ENCODE measurements at regions not wholly inside any gene's neighbourhood (a gene's known extent, or its start where the extent isn't known, plus 50 kb on each side); places are given as distances from the start of the nearest gene placed in this dataset.

DNA sequence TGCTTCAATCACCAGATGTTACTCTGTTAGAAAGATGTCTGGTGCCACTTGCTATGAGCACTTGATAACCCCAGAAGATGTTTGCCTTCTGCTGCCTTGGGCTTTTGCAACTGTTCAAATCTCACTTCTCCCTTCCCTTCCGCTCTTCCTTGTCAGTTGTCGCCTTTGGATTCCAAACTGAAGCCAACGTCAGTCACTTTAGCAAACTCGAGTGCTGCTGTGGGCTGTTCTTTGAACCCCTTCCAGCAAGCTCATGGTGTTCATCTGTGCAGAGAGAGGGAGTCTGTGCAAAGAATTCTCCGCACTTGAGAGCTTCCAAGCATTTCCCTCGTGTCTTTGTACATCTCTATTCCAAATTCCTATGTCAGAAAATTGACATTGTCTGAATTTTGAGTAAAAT, 879.4 kb downstream of the CDH11 start:
- no peak for TF ChIP-seq EZH2 (IDR thresholded peaks at IDR 0.05; ENCODE audit: borderline replicate concordance, control insufficient read depth, low read depth, low read length)
- TF ChIP-seq TBL1XR1 (IDR thresholded peaks at IDR 0.05; ENCODE audit: low read depth, low read length), result no peak
- no peak for TF ChIP-seq HDAC6 (IDR thresholded peaks at IDR 0.05; ENCODE audit: unreplicated experiment)
- TF ChIP-seq, protein P1, sequence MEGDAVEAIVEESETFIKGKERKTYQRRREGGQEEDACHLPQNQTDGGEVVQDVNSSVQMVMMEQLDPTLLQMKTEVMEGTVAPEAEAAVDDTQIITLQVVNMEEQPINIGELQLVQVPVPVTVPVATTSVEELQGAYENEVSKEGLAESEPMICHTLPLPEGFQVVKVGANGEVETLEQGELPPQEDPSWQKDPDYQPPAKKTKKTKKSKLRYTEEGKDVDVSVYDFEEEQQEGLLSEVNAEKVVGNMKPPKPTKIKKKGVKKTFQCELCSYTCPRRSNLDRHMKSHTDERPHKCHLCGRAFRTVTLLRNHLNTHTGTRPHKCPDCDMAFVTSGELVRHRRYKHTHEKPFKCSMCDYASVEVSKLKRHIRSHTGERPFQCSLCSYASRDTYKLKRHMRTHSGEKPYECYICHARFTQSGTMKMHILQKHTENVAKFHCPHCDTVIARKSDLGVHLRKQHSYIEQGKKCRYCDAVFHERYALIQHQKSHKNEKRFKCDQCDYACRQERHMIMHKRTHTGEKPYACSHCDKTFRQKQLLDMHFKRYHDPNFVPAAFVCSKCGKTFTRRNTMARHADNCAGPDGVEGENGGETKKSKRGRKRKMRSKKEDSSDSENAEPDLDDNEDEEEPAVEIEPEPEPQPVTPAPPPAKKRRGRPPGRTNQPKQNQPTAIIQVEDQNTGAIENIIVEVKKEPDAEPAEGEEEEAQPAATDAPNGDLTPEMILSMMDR (IDR thresholded peaks at IDR 0.05 in 2 of 3, conservative IDR thresholded peaks at IDR 0.05 in 1 of 3; ENCODE audit: control insufficient read depth in 2 of 3, extremely low read depth in 1 of 3, insufficient read depth in 1 of 3, low read depth in 3 of 3, low read length in 3 of 3), result no peak
- no peak for TF ChIP-seq POLR2A (IDR thresholded peaks at IDR 0.05; ENCODE audit: low read depth, low read length)
- no peak for TF ChIP-seq EGR1 (IDR thresholded peaks at IDR 0.05; ENCODE audit: borderline replicate concordance in 1 of 2, low read depth in 2 of 2, low read length in 2 of 2)
- TF ChIP-seq, protein P2, sequence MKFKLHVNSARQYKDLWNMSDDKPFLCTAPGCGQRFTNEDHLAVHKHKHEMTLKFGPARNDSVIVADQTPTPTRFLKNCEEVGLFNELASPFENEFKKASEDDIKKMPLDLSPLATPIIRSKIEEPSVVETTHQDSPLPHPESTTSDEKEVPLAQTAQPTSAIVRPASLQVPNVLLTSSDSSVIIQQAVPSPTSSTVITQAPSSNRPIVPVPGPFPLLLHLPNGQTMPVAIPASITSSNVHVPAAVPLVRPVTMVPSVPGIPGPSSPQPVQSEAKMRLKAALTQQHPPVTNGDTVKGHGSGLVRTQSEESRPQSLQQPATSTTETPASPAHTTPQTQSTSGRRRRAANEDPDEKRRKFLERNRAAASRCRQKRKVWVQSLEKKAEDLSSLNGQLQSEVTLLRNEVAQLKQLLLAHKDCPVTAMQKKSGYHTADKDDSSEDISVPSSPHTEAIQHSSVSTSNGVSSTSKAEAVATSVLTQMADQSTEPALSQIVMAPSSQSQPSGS (IDR thresholded peaks at IDR 0.05; ENCODE audit: low read length), result no peak
- no peak for TF ChIP-seq PAX5 (IDR thresholded peaks at IDR 0.05; ENCODE audit: borderline replicate concordance, low read depth, low read length)
- TF ChIP-seq, protein P3, sequence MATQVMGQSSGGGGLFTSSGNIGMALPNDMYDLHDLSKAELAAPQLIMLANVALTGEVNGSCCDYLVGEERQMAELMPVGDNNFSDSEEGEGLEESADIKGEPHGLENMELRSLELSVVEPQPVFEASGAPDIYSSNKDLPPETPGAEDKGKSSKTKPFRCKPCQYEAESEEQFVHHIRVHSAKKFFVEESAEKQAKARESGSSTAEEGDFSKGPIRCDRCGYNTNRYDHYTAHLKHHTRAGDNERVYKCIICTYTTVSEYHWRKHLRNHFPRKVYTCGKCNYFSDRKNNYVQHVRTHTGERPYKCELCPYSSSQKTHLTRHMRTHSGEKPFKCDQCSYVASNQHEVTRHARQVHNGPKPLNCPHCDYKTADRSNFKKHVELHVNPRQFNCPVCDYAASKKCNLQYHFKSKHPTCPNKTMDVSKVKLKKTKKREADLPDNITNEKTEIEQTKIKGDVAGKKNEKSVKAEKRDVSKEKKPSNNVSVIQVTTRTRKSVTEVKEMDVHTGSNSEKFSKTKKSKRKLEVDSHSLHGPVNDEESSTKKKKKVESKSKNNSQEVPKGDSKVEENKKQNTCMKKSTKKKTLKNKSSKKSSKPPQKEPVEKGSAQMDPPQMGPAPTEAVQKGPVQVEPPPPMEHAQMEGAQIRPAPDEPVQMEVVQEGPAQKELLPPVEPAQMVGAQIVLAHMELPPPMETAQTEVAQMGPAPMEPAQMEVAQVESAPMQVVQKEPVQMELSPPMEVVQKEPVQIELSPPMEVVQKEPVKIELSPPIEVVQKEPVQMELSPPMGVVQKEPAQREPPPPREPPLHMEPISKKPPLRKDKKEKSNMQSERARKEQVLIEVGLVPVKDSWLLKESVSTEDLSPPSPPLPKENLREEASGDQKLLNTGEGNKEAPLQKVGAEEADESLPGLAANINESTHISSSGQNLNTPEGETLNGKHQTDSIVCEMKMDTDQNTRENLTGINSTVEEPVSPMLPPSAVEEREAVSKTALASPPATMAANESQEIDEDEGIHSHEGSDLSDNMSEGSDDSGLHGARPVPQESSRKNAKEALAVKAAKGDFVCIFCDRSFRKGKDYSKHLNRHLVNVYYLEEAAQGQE (IDR thresholded peaks at IDR 0.05; ENCODE audit: low read depth, low read length), result no peak
